ENCODE measurements at regions not wholly inside any gene's neighbourhood (a gene's known extent, or its start where the extent isn't known, plus 50 kb on each side); places are given as distances from the start of the nearest gene placed in this dataset.

- H3K36me3 Mint-ChIP-seq (ENCODE audit: unreplicated experiment): no peaks in the 10 kb centered on the region
- no peak for DNase-seq (ENCODE audit: extremely low spot score, unreplicated experiment)
- no peak overlapping the region for H3K4me3 Mint-ChIP-seq (ENCODE audit: unreplicated experiment)
- peaks cover 32% of the 10 kb centered on the region for H3K4me1 Mint-ChIP-seq (ENCODE audit: unreplicated experiment)
- H3K9me3 Mint-ChIP-seq (ENCODE audit: unreplicated experiment): no peaks in the 10 kb centered on the region
- H3K27ac Mint-ChIP-seq (ENCODE audit: unreplicated experiment): peak overlapping the region; percentile 78
- no peaks in the 10 kb centered on the region for H3K27me3 Mint-ChIP-seq (ENCODE audit: unreplicated experiment)
- TF ChIP-seq CTCF (IDR thresholded peaks at IDR 0.05): no peak
Measured at GRCh38 chr6:165800337-165800736, 137.3 kb upstream of the PDE10A start.

DNA sequence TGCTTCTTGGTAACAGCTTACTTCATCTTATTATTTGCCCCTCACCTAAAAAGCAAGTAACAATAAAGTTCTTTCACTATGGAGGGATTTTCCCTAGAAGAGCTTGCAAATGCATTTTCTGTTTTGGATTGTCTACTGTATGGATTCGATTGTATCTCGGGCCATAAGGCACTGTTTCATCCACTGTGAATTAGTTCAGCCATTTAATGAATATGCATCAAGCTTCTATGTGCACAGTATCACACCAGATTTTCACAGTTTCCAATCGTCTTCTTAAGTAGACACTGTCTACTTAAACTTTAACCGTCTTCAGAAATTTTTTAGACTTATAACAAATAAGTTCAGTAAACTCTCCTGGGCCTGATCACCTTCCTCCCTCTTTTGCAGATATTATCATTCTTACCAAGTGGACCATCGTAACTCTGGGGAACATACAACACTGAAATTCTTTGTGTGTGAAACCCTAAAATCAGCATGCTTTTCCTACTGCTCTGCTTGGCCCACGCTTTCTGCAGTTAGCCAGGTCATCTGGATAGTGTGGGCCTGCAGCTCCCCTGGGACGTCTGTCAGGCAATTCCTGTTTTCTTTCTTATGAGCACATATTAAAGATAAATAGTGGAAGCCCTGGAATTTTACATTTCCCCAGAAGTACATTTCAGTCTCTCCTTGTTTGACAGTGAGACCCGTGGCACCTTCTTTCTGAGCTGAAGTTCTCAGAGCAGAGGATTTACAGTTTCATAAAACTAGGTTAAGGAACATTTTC lies 136.5 kb upstream of the PDE10A start:
- no peak for TF ChIP-seq CTCF (IDR thresholded peaks at IDR 0.05)
- no peaks in the 10 kb centered on the region for H3K36me3 Mint-ChIP-seq (ENCODE audit: unreplicated experiment)

GRCh38 chr6:165798991-165799390 lies 135.9 kb upstream of the PDE10A start:
- Mint-ChIP-seq H3K27ac (ENCODE audit: unreplicated experiment) (peak overlapping the region; percentile 78), H3K27me3 (ENCODE audit: unreplicated experiment) (no peaks in the 10 kb centered on the region), H3K36me3 (ENCODE audit: unreplicated experiment) (no peaks in the 10 kb centered on the region), H3K9me3 (ENCODE audit: unreplicated experiment) (no peaks in the 10 kb centered on the region), H3K4me1 (ENCODE audit: unreplicated experiment) (peaks cover 27% of the 10 kb centered on the region), H3K4me3 (ENCODE audit: unreplicated experiment) (no peak overlapping the region)
- no peak for DNase-seq (ENCODE audit: extremely low spot score, unreplicated experiment)
- TF ChIP-seq CTCF (IDR thresholded peaks at IDR 0.05): no peak

More for the DNA sequence above, 136.5 kb upstream of the PDE10A start:
- H3K4me3 Mint-ChIP-seq (ENCODE audit: unreplicated experiment): no peak overlapping the region
- peaks cover 32% of the 10 kb centered on the region for H3K4me1 Mint-ChIP-seq (ENCODE audit: unreplicated experiment)
- peak; percentile 74 for DNase-seq (ENCODE audit: extremely low spot score, unreplicated experiment)
- H3K27me3 Mint-ChIP-seq (ENCODE audit: unreplicated experiment): no peaks in the 10 kb centered on the region
- H3K9me3 Mint-ChIP-seq (ENCODE audit: unreplicated experiment): no peaks in the 10 kb centered on the region
- H3K27ac Mint-ChIP-seq (ENCODE audit: unreplicated experiment): peak overlapping the region; percentile 78

- no peaks in the 10 kb centered on the region for H3K27me3 Mint-ChIP-seq (ENCODE audit: unreplicated experiment)
- H3K9me3 Mint-ChIP-seq (ENCODE audit: unreplicated experiment): no peaks in the 10 kb centered on the region
- H3K4me3 Mint-ChIP-seq (ENCODE audit: unreplicated experiment): no peak overlapping the region
- DNase-seq (ENCODE audit: extremely low spot score, unreplicated experiment): no peak
- H3K36me3 Mint-ChIP-seq (ENCODE audit: unreplicated experiment): no peaks in the 10 kb centered on the region
- H3K4me1 Mint-ChIP-seq (ENCODE audit: unreplicated experiment): peaks cover 4% of the 10 kb centered on the region
- H3K27ac Mint-ChIP-seq (ENCODE audit: unreplicated experiment): no peak overlapping the region
- TF ChIP-seq CTCF (IDR thresholded peaks at IDR 0.05): no peak
Measured at GRCh38 chr6:165794179-165794601, 131.1 kb upstream of the PDE10A start.

- Mint-ChIP-seq H3K36me3 (ENCODE audit: unreplicated experiment) (no peaks in the 10 kb centered on the region), H3K27ac (ENCODE audit: unreplicated experiment) (no peak overlapping the region), H3K4me3 (ENCODE audit: unreplicated experiment) (no peak overlapping the region), H3K9me3 (ENCODE audit: unreplicated experiment) (no peaks in the 10 kb centered on the region), H3K4me1 (ENCODE audit: unreplicated experiment) (no peaks in the 10 kb centered on the region), H3K27me3 (ENCODE audit: unreplicated experiment) (no peaks in the 10 kb centered on the region)
- no peak for TF ChIP-seq CTCF (IDR thresholded peaks at IDR 0.05)
- DNase-seq (ENCODE audit: extremely low spot score, unreplicated experiment): no peak
Measured at GRCh38 chr6:165793287-165793825, 130.3 kb upstream of the PDE10A start.

All from osteocyte (in vitro differentiated cells).